Activated CD8-positive, alpha-beta T cell treated with anti-CD3 and anti-CD28 coated beads for 36 hours (primary cell): ENCODE measurements at regions not wholly inside any gene's neighbourhood (a gene's known extent, or its start where the extent isn't known, plus 50 kb on each side); places are given as distances from the start of the nearest gene placed in this dataset.
"Not testable (repeated sequence)": the region's sequence is repeated elsewhere in the genome, so short reads cannot be mapped to it uniquely, and the experiment has no call there.

ENCODE experiments used
- ATAC-seq: fragments of 200-7000 bp; cut with Tn5 transposase; one replicate; pipeline ENCODE4 v1.10.0; 2021; ENCODE audit warnings: mild to moderate bottlenecking, moderate library complexity
- CTCF ChIA-PET: fragments of 350-600 bp; sonication (Branson Sonifier 250); formaldehyde crosslinking; loops from one replicate; lab custom pipeline; 2021; ENCODE audit warnings: antibody characterized with exemption; lab: Charles Lee
- POLR2A ChIA-PET: fragments of 350-600 bp; sonication (Branson Sonifier 250); formaldehyde crosslinking; loops from one replicate; lab custom pipeline; 2021; ENCODE audit warnings: antibody characterized with exemption; lab: Charles Lee
- DNase-seq: peaks from one replicate; pipeline ENCODE4 v3.0.0-alpha.2; 2020
- H3K27ac Mint-ChIP-seq: one replicate; pipeline ENCODE4 v1.8.0; 2021; ENCODE audit warnings: mild to moderate bottlenecking, mixed read lengths
- H3K27me3 Mint-ChIP-seq: one replicate; pipeline ENCODE4 v1.8.0; 2021; ENCODE audit warnings: mixed read lengths
- H3K36me3 Mint-ChIP-seq: one replicate; pipeline ENCODE4 v1.8.0; 2021; ENCODE audit warnings: low read depth, mixed read lengths
- H3K4me1 Mint-ChIP-seq: one replicate; pipeline ENCODE4 v1.8.0; 2021; ENCODE audit warnings: low read depth, mixed read lengths
- H3K4me3 Mint-ChIP-seq: one replicate; pipeline ENCODE4 v1.8.0; 2021; ENCODE audit warnings: mild to moderate bottlenecking, moderate library complexity, mixed read lengths
- H3K9me3 Mint-ChIP-seq: one replicate; pipeline ENCODE4 v1.8.0; 2021; ENCODE audit warnings: mixed read lengths
- intact Hi-C: fragments of 100-400 bp; cut with micrococcal nuclease; formaldehyde crosslinking; loops from one replicate; pipeline ENCODE4 v1.10.0; 2022
- TF ChIP-seq, protein P1 (sequence below): fragments of 200-600 bp; IDR thresholded peaks from one replicate; pipeline ENCODE4 v1.8.0; 2022; ENCODE audit warnings: antibody characterized with exemption, mild to moderate bottlenecking

DNA sequence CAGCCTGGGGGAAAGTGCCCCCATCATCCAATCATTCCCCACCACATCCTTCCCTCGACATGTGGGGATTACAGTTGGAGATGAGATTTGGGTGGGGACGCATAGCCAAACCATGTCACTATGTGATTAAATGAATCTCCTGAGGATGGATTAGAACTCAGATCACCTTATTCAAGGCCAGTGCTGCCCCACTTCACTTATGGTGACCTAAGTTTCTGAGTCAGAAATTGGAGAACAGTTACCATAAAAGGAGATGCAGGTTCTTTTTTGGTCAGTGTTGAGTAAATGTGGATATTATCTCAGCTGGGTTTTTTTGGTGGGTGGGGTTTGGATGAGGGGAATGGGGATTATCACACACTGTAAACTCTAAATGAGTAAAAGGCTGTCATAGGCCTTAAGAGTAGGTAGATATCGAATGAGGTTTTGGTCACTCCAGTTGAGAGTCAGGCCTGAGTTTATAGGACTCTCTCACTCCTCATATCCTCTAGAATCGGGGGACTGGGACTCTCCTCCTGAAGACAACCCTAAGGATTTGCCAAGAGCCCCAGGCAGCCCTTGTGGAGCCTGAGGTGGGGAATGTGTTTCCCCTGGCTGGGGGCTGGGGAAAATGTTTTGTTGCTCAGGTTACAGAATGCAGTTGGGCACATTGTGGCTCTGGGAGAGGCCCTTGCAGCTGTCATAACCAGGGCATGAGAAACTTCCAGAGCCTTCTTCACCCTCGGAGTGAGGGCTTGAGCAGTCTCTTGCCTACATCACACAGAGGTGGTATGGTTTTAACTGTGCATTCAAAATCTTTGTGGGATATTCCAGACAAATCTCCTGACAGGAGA is 213.0 kb downstream of the BAMBI start:
- Mint-ChIP-seq H3K27me3 (no peaks in the 10 kb centered on the region), H3K27ac (no peak overlapping the region), H3K4me1 (no peaks in the 10 kb centered on the region), H3K36me3 (no peaks in the 10 kb centered on the region), H3K4me3 (no peak overlapping the region), H3K9me3 (no peaks in the 10 kb centered on the region)
- ATAC-seq = no peak
- DNase-seq = no peak
- ChIA-PET POLR2A (no interaction called here), CTCF (no interaction called here)
- TF ChIP-seq, protein P1, sequence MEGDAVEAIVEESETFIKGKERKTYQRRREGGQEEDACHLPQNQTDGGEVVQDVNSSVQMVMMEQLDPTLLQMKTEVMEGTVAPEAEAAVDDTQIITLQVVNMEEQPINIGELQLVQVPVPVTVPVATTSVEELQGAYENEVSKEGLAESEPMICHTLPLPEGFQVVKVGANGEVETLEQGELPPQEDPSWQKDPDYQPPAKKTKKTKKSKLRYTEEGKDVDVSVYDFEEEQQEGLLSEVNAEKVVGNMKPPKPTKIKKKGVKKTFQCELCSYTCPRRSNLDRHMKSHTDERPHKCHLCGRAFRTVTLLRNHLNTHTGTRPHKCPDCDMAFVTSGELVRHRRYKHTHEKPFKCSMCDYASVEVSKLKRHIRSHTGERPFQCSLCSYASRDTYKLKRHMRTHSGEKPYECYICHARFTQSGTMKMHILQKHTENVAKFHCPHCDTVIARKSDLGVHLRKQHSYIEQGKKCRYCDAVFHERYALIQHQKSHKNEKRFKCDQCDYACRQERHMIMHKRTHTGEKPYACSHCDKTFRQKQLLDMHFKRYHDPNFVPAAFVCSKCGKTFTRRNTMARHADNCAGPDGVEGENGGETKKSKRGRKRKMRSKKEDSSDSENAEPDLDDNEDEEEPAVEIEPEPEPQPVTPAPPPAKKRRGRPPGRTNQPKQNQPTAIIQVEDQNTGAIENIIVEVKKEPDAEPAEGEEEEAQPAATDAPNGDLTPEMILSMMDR = no peak
- intact Hi-C loops = no loop called here

DNA sequence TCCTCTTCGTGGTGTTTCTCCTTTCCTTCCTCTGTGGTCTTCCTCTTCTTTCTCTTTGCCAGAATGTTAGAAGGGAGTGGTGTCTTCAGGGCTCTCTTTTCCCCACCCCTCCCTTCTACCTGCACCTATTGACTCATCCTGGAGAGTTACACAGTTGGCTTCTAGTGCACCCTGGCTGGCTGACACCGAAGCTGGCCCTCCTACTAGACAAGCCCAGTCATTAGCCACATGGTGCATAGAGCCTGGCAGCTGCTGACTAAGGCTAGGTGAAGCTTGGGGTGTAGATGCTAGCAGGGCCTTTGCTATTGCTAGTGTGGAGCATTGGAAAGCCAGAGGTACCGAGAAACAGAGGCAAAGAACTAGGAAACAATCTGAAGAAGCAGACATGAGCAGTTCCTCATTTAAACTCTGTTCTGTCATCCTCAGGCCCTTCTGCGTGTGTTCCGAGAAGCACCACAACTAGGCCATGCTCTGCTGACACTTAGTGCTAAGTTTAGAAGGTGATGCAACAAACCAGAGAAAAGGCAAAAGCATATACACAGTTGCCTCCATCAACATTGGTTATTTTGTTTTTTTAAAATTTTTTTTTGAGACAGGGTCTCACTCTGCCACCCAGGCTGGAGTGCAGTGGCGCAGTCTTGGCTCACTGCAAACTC is 213.9 kb downstream of the BAMBI start:
- Mint-ChIP-seq H3K9me3 (no peaks in the 10 kb centered on the region), H3K4me3 (no peak overlapping the region), H3K4me1 (no peaks in the 10 kb centered on the region), H3K36me3 (no peaks in the 10 kb centered on the region), H3K27me3 (no peaks in the 10 kb centered on the region), H3K27ac (no peak overlapping the region)
- ChIA-PET POLR2A (no interaction called here), CTCF (no interaction called here)
- intact Hi-C loops = no loop called here
- ATAC-seq (no peak), DNase-seq (no peak)
- TF ChIP-seq, protein P1 = no peak

DNA sequence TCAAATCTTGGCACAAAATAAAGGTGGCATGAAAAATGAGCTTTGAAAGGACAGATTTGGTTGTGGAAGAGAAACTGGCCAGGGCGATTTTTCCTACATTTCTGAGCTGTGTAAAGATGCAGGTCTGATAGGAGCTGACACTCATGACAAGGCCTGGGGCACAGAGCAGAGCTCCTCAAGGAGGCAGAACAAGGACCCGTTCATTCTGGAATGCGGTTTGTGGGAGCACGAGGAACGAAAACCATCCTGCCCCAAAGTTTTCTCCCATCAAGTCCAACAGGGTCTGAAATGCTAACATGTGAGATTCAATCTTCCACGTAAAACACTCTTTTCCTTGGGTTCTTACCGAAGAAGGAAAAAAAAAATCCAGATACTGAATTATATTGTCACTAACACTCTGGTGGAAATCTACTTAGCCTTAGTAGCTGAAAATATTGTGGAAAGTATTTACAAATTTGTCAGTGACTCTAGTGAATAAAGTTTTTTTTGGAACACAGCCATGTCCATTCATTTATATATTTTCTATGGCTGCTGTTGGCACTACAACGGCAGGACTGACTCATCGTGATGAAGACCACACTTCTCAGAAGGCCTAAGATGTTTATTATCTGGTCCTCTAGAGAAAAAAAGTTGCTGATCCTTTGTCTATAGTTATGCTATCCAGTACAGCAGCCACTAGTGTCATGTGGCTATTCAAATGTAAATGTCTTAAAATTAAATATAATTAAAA is 215.7 kb downstream of the BAMBI start:
- peaks cover 1% of the 10 kb centered on the region for H3K9me3 Mint-ChIP-seq
- intact Hi-C loops = no loop called here
- no peaks in the 10 kb centered on the region for H3K4me1 Mint-ChIP-seq
- H3K36me3 Mint-ChIP-seq = no peaks in the 10 kb centered on the region
- ATAC-seq (no peak), DNase-seq (peak; percentile 3)
- H3K4me3 Mint-ChIP-seq = no peak overlapping the region
- no peaks in the 10 kb centered on the region for H3K27me3 Mint-ChIP-seq
- TF ChIP-seq, protein P1 = no peak
- POLR2A ChIA-PET = no interaction called here
- CTCF ChIA-PET = no interaction called here
- no peak overlapping the region for H3K27ac Mint-ChIP-seq

DNA sequence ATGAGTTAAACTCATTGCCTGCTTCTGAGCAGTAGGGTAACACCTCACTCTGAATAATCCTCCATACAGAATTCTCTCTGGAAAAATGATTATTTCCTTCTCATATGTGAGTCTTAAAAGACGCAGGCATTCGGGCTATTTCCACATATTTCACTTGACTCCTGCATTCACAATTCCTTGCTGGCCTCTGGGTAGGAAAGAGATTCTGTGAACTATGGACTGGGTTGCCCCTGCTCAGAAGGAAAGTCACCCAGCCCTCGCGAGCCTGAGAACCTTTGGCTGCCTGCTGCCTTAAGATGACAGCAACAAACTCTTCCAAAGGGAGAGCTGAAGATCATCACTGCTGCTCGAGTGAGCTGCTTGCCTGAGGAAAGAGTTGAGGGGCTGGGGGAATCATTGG is 216.8 kb downstream of the BAMBI start:
- intact Hi-C loops = no loop called here
- no peak for DNase-seq
- H3K27ac Mint-ChIP-seq = no peak overlapping the region
- no peaks in the 10 kb centered on the region for H3K36me3 Mint-ChIP-seq
- no peaks in the 10 kb centered on the region for H3K27me3 Mint-ChIP-seq
- H3K9me3 Mint-ChIP-seq = peaks cover 1% of the 10 kb centered on the region
- H3K4me3 Mint-ChIP-seq = no peak overlapping the region
- TF ChIP-seq, protein P1 = no peak
- H3K4me1 Mint-ChIP-seq = no peaks in the 10 kb centered on the region
- ATAC-seq = no peak
- ChIA-PET POLR2A (interaction anchor here (0.6 kb wide), 1 partner anchor 52 kb away, joined by 3 read pairs; no protein-coding TSS in a partner anchor), CTCF (no interaction called here)

DNA sequence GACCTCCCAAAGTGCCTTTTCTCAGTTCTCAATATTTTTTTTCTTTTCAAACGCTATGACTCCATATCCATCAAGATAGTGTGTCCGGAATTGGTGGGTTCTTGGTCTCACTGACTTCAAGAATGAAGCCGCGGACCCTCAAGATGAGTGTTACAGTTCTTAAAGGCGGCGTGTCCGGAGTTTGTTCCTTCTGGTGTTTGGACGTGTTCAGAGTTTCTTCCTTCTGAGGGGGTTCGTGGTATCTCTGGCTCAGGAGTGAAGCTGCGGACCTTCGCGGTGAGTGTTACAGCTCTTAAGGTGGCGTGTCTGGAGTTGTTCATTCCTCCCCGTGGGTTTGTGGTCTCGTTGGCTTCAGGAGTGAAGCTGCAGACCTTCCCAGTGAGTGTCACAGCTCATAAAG is 218.3 kb downstream of the BAMBI start:
- CTCF ChIA-PET, ATAC-seq, DNase-seq, H3K9me3 Mint-ChIP-seq, H3K4me1 Mint-ChIP-seq, intact Hi-C loops, POLR2A ChIA-PET, H3K27me3 Mint-ChIP-seq, H3K27ac Mint-ChIP-seq, H3K36me3 Mint-ChIP-seq, H3K4me3 Mint-ChIP-seq: not testable (repeated sequence)

DNA sequence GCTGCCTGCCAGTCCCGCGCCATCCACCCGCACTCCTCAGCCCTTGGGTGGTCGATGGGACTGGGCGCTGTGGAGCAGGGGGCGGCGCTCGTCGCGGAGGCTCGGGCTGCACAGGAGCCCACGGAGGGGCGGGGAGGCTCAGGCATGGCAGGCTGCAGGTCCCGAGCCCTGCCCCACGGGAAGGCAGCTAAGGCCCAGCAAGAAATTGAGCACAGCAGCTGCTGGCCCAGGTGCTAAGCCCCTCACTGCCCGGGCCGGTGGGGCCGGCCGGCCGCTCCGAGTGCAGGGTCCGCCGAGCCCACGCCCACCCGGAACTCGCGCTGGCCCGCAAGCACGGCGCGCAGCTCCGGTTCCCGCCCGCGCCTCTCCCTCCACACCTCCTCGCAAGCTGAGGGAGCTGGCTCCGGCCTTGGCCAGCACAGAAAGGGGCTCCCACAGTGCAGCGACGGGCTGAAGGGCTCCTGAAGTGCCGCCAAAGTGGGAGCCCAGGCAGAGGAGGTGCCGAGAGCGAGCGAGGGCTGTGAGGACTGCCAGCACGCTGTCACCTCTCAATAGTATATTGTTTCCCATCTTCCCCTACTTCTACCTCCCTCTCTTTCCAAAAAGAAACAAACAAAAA is 219.6 kb downstream of the BAMBI start:
- ATAC-seq, H3K4me1 Mint-ChIP-seq, H3K27me3 Mint-ChIP-seq, H3K27ac Mint-ChIP-seq, H3K9me3 Mint-ChIP-seq, H3K4me3 Mint-ChIP-seq, DNase-seq, POLR2A ChIA-PET, CTCF ChIA-PET, intact Hi-C loops, H3K36me3 Mint-ChIP-seq: not testable (repeated sequence)
